GM18951 (cell line): ENCODE measurements at regions not wholly inside any gene's neighbourhood (a gene's known extent, or its start where the extent isn't known, plus 50 kb on each side); places are given as distances from the start of the nearest gene placed in this dataset.

Source experiments
- POLR2A ChIP-seq: IDR thresholded peaks from 4 replicates; pipeline ENCODE4 v1.6.1; 2011; ENCODE audit warnings: mild to moderate bottlenecking; ENCODE audit not compliant: insufficient read length, insufficient read depth; ENCODE audit errors: extremely low read depth
- in situ Hi-C: fragments of 300-500 bp; cut with MboI; formaldehyde crosslinking; loops from one replicate; pipeline ENCODE4 v1.12.0; 2022; ENCODE audit warnings: low sequenced_read_pairs, mixed read lengths, inconsistent platforms; ENCODE audit not compliant: unreplicated experiment

- no peak for TF ChIP-seq POLR2A
- in situ Hi-C loops, result no loop called here
Observed at GRCh38 chr9:85215416-85215815, 526.3 kb downstream of the AGTPBP1 start.

- TF ChIP-seq POLR2A, result no peak
- in situ Hi-C loops, result no loop called here
Observed at GRCh38 chr9:85213650-85214607, 527.8 kb downstream of the AGTPBP1 start.

DNA sequence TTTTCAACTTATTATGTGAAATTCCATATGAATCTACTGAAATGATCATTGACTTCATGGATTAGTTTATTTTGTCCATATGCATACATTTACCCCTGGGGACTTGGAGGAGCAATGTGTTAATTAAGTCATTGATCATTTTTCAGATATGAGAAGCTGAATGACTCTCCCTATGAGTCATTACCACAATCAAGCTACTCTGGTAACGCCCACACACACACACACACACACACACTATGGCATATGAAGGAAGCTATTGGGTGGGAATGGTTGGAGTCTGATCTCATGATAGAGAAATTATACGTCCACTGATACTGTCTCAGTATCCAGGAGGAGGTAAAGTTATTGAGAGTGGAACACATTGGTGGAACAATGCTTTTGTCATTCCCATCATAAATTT, 528.9 kb downstream of the AGTPBP1 start:
- in situ Hi-C loops, result no loop called here
- no peak for TF ChIP-seq POLR2A

- TF ChIP-seq POLR2A, result no peak
- in situ Hi-C loops, result no loop called here
Observed at GRCh38 chr9:85212209-85212608, 529.5 kb downstream of the AGTPBP1 start.

DNA sequence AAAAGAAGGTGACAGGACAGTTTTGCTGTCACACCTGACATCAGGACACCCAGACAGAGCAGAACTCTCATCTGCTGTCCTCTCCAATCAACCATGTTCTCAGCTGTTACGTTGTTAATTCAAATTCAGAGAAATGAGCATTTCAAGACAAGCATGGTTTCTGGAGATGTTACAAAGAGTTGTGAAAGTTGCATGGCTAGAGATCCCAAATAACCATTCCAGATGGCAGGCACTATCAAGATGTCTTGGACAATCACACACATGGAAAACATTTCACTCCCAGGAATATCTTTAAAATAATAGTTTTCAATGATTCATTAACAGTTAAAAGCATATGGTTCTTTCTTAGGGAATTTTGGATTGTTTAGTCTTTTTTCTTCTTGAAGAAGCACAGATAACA, 533.1 kb downstream of the AGTPBP1 start:
- in situ Hi-C loops, result no loop called here
- no peak for TF ChIP-seq POLR2A

- TF ChIP-seq POLR2A, result no peak
- in situ Hi-C loops, result no loop called here
Observed at GRCh38 chr9:85204176-85204575, 534.6 kb downstream of the NTRK2 start.

DNA sequence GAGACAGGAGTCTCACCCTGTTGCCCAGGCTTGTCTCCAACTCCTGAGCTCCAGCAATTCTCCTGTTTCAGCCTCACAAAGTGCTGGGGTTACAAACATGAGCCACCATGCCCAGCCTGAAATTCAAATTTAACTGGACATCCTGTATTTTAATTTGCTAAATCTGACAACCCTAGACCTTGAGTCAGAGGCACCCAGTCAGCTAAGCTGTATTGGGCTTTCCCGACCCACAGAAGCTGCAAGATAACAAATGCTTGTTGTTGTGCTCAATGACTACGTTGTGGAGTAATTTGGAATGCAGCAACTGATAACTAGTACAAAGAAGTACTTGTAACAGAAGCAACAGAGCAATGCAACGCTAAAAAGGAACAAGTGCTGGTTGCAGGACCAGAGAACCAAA, 533.1 kb downstream of the NTRK2 start:
- in situ Hi-C loops, result no loop called here
- TF ChIP-seq POLR2A, result no peak

DNA sequence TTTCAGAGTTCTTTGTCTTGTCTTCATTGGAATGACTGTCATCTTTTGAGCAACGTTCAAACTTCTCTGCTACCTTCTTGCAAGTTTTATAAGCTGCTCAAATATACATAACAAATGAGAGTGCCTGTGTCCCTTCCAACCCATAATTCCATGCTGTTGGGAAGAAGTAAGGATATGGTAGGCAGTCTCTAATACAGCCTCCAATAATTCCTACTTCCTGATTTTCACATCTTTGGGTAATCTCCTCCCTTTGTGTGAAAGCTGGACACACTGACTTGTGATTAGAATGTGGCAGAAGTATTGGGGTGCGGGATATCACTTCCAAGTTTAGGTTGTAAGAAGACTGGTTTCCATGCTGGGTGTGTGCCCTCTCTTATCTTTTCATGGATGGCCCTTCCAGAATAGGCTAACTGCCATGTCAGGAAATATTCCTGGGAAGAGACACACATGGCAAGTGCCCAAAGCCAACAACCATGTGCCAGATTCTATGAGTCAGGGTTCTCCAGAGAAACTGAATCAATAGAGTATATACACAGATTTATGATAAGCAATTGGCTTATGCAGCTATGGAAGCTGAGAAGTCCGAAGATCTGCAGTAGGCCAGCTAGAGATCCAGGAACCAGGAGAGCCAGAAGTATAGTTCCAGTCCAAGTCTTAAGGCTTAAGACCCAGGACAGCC, 531.3 kb downstream of the NTRK2 start:
- TF ChIP-seq POLR2A, result no peak
- in situ Hi-C loops, result no loop called here

- in situ Hi-C loops, result no loop called here
- TF ChIP-seq POLR2A, result no peak
Observed at GRCh38 chr9:85199866-85200495, 530.5 kb downstream of the NTRK2 start.

DNA sequence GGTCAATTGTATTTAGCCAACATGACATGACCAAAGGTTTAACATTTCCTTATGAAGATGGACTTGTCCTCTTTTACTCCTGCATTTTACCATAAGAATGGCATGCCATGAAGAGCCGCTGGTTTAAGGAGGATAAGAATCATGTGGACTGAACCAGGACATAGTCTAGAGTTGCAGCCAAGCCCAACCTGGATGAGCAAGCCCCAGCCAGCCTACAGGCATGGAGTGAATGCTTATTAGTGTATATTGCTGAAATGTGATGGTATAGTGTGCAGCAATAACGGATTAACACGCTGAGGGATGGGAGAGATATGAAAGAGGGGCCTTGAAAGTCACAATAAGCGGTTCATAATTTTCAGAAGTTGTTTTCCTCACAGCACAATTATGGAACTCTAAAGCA, 523.2 kb downstream of the NTRK2 start:
- no peak for TF ChIP-seq POLR2A
- in situ Hi-C loops, result no loop called here

DNA sequence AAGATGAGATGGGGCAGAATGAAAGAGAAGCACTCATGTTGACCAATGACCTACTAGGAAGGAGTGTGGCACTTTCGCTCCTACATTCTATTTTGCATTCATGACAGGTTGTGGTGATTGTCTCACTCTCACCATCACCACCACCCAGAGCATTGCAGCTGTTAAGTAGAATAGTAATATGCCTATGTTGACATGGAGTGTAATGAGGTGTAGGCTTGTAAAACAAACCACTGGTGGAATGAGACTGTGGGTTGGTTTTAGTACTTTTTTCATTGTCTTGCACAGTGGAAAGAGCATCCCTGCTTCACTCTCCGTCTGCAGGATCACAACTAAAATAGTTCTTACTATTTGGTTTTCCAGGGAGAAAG, 516.7 kb downstream of the NTRK2 start:
- in situ Hi-C loops, result no loop called here
- TF ChIP-seq POLR2A, result no peak

GRCh38 chr9:85185486-85186217, 516.1 kb downstream of the NTRK2 start:
- in situ Hi-C loops, result no loop called here
- TF ChIP-seq POLR2A, result no peak

GRCh38 chr9:85182383-85182782, 512.9 kb downstream of the NTRK2 start:
- in situ Hi-C loops, result no loop called here

More at GRCh38 chr9:85182383-85182782, 512.9 kb downstream of the NTRK2 start:
- TF ChIP-seq POLR2A, result no peak
